ENCODE measurements at regions not wholly inside any gene's neighbourhood (a gene's known extent, or its start where the extent isn't known, plus 50 kb on each side); places are given as distances from the start of the nearest gene placed in this dataset.

GRCh38 chr2:225310745-225311144 is 88.8 kb upstream of the NYAP2 start:
- CTCF ChIA-PET = no interaction called here
- Histone ChIP-seq H3K27ac (ENCODE audit: insufficient read depth in 1 of 2, low read depth in 1 of 2, low read length in 2 of 2, poor library complexity in 1 of 2, severe bottlenecking in 2 of 2) (no peak overlapping the region), H3K27me3 (replicated peaks in 2 of 5; ENCODE audit: control insufficient read depth in 4 of 5, insufficient read depth in 5 of 5, low read length in 4 of 5) (peaks cover 0 to 2% (median 0%) of the 10 kb centered on the region in 5 experiments), H3K4me1 (ENCODE audit: control extremely low read depth in 1 of 4, control insufficient read depth in 4 of 4, insufficient read depth in 4 of 4, low read length in 3 of 4) (no peaks in the 10 kb centered on the region), H3K4me3 (ENCODE audit: control insufficient read depth in 1 of 7, extremely low read depth in 1 of 7, insufficient read depth in 4 of 7, low read depth in 2 of 7, low read length in 6 of 7) (no peak overlapping the region), H3K36me3 (ENCODE audit: control insufficient read depth in 4 of 4, insufficient read depth in 4 of 4, low read length in 3 of 4) (no peaks in the 10 kb centered on the region), H3K9me3 (ENCODE audit: control extremely low read depth in 1 of 5, control insufficient read depth in 4 of 5, insufficient read depth in 2 of 5, low read depth in 1 of 5, low read length in 4 of 5) (no peaks in the 10 kb centered on the region)
- POLR2A ChIA-PET = no interaction called here
- DNase-seq = no peak

- DNase-seq = no peak
- peaks cover 0 to 2% (median 0%) of the 10 kb centered on the region in 5 experiments for H3K27me3 ChIP-seq (replicated peaks in 2 of 5; ENCODE audit: control insufficient read depth in 4 of 5, insufficient read depth in 5 of 5, low read length in 4 of 5)
- H3K27ac ChIP-seq (ENCODE audit: insufficient read depth in 1 of 2, low read depth in 1 of 2, low read length in 2 of 2, poor library complexity in 1 of 2, severe bottlenecking in 2 of 2) = no peak overlapping the region
- no peaks in the 10 kb centered on the region for H3K36me3 ChIP-seq (ENCODE audit: control insufficient read depth in 4 of 4, insufficient read depth in 4 of 4, low read length in 3 of 4)
- no peaks in the 10 kb centered on the region for H3K4me1 ChIP-seq (ENCODE audit: control extremely low read depth in 1 of 4, control insufficient read depth in 4 of 4, insufficient read depth in 4 of 4, low read length in 3 of 4)
- no peak overlapping the region for H3K4me3 ChIP-seq (ENCODE audit: control insufficient read depth in 1 of 7, extremely low read depth in 1 of 7, insufficient read depth in 4 of 7, low read depth in 2 of 7, low read length in 6 of 7)
- H3K9me3 ChIP-seq (ENCODE audit: control extremely low read depth in 1 of 5, control insufficient read depth in 4 of 5, insufficient read depth in 2 of 5, low read depth in 1 of 5, low read length in 4 of 5) = no peaks in the 10 kb centered on the region
- CTCF ChIA-PET = no interaction called here
- POLR2A ChIA-PET = no interaction called here
Measured at GRCh38 chr2:225309516-225309915, 90.0 kb upstream of the NYAP2 start.

- ChIA-PET POLR2A (no interaction called here), CTCF (no interaction called here)
- Histone ChIP-seq H3K4me1 (ENCODE audit: control extremely low read depth in 1 of 4, control insufficient read depth in 4 of 4, insufficient read depth in 4 of 4, low read length in 3 of 4) (no peaks in the 10 kb centered on the region), H3K27ac (ENCODE audit: insufficient read depth in 1 of 2, low read depth in 1 of 2, low read length in 2 of 2, poor library complexity in 1 of 2, severe bottlenecking in 2 of 2) (no peak overlapping the region), H3K9me3 (ENCODE audit: control extremely low read depth in 1 of 5, control insufficient read depth in 4 of 5, insufficient read depth in 2 of 5, low read depth in 1 of 5, low read length in 4 of 5) (peaks cover 0 to 7% (median 0%) of the 10 kb centered on the region in 5 experiments), H3K4me3 (ENCODE audit: control insufficient read depth in 1 of 7, extremely low read depth in 1 of 7, insufficient read depth in 4 of 7, low read depth in 2 of 7, low read length in 6 of 7) (no peak overlapping the region), H3K36me3 (ENCODE audit: control insufficient read depth in 4 of 4, insufficient read depth in 4 of 4, low read length in 3 of 4) (no peaks in the 10 kb centered on the region), H3K27me3 (replicated peaks in 2 of 5; ENCODE audit: control insufficient read depth in 4 of 5, insufficient read depth in 5 of 5, low read length in 4 of 5) (no peaks in the 10 kb centered on the region)
- DNase-seq = no peak
- WGBS (ENCODE audit: insufficient coverage) = no CpG with 5 or more reads among the region's 2 CpGs
Measured at GRCh38 chr2:225296951-225297350, 102.6 kb upstream of the NYAP2 start.

- H3K36me3 ChIP-seq (ENCODE audit: control insufficient read depth in 4 of 4, insufficient read depth in 4 of 4, low read length in 3 of 4) = no peaks in the 10 kb centered on the region
- no peak for DNase-seq
- WGBS (ENCODE audit: insufficient coverage) = no CpG with 5 or more reads among the region's 3 CpGs
- no peaks in the 10 kb centered on the region for H3K9me3 ChIP-seq (ENCODE audit: control extremely low read depth in 1 of 5, control insufficient read depth in 4 of 5, insufficient read depth in 2 of 5, low read depth in 1 of 5, low read length in 4 of 5)
- no peaks in the 10 kb centered on the region for H3K27me3 ChIP-seq (replicated peaks in 2 of 5; ENCODE audit: control insufficient read depth in 4 of 5, insufficient read depth in 5 of 5, low read length in 4 of 5)
- no peak overlapping the region for H3K4me3 ChIP-seq (ENCODE audit: control insufficient read depth in 1 of 7, extremely low read depth in 1 of 7, insufficient read depth in 4 of 7, low read depth in 2 of 7, low read length in 6 of 7)
- ChIA-PET CTCF (interaction anchor here (0.6 to 1.3 kb wide), 2 partner anchors 10 to 12 kb away, joined by 3 to 4 read pairs; no protein-coding TSS in a partner anchor), POLR2A (interaction anchor here (1.2 kb wide), 1 partner anchor 60 kb away, joined by 3 read pairs; no protein-coding TSS in a partner anchor)
- no peak overlapping the region for H3K27ac ChIP-seq (ENCODE audit: insufficient read depth in 1 of 2, low read depth in 1 of 2, low read length in 2 of 2, poor library complexity in 1 of 2, severe bottlenecking in 2 of 2)
- no peaks in the 10 kb centered on the region for H3K4me1 ChIP-seq (ENCODE audit: control extremely low read depth in 1 of 4, control insufficient read depth in 4 of 4, insufficient read depth in 4 of 4, low read length in 3 of 4)
Measured at GRCh38 chr2:225295102-225295501, 104.4 kb upstream of the NYAP2 start.

- no peaks in the 10 kb centered on the region for H3K4me1 ChIP-seq (ENCODE audit: control extremely low read depth in 1 of 4, control insufficient read depth in 4 of 4, insufficient read depth in 4 of 4, low read length in 3 of 4)
- H3K4me3 ChIP-seq (ENCODE audit: control insufficient read depth in 1 of 7, extremely low read depth in 1 of 7, insufficient read depth in 4 of 7, low read depth in 2 of 7, low read length in 6 of 7) = no peak overlapping the region
- ChIA-PET CTCF (no interaction called here), POLR2A (no interaction called here)
- H3K36me3 ChIP-seq (ENCODE audit: control insufficient read depth in 4 of 4, insufficient read depth in 4 of 4, low read length in 3 of 4) = no peaks in the 10 kb centered on the region
- no peaks in the 10 kb centered on the region for H3K9me3 ChIP-seq (ENCODE audit: control extremely low read depth in 1 of 5, control insufficient read depth in 4 of 5, insufficient read depth in 2 of 5, low read depth in 1 of 5, low read length in 4 of 5)
- peaks cover 0 to 2% (median 0%) of the 10 kb centered on the region in 5 experiments for H3K27me3 ChIP-seq (replicated peaks in 2 of 5; ENCODE audit: control insufficient read depth in 4 of 5, insufficient read depth in 5 of 5, low read length in 4 of 5)
- 89% methylated on average over 5 of the region's 7 CpGs for WGBS (ENCODE audit: insufficient coverage)
- no peak for DNase-seq
- H3K27ac ChIP-seq (ENCODE audit: insufficient read depth in 1 of 2, low read depth in 1 of 2, low read length in 2 of 2, poor library complexity in 1 of 2, severe bottlenecking in 2 of 2) = no peak overlapping the region
Measured at GRCh38 chr2:225293638-225294037, 105.9 kb upstream of the NYAP2 start.

GRCh38 chr2:225290757-225291400 is 108.6 kb upstream of the NYAP2 start:
- H3K36me3 ChIP-seq (ENCODE audit: control insufficient read depth in 4 of 4, insufficient read depth in 4 of 4, low read length in 3 of 4) = no peaks in the 10 kb centered on the region
- no peak overlapping the region for H3K4me3 ChIP-seq (ENCODE audit: control insufficient read depth in 1 of 7, extremely low read depth in 1 of 7, insufficient read depth in 4 of 7, low read depth in 2 of 7, low read length in 6 of 7)
- ChIA-PET POLR2A (no interaction called here), CTCF (no interaction called here)
- no peaks in the 10 kb centered on the region for H3K9me3 ChIP-seq (ENCODE audit: control extremely low read depth in 1 of 5, control insufficient read depth in 4 of 5, insufficient read depth in 2 of 5, low read depth in 1 of 5, low read length in 4 of 5)
- 87% methylated on average over 7 of the region's 8 CpGs for WGBS (ENCODE audit: insufficient coverage)
- H3K4me1 ChIP-seq (ENCODE audit: control extremely low read depth in 1 of 4, control insufficient read depth in 4 of 4, insufficient read depth in 4 of 4, low read length in 3 of 4) = no peaks in the 10 kb centered on the region
- no peak overlapping the region for H3K27ac ChIP-seq (ENCODE audit: insufficient read depth in 1 of 2, low read depth in 1 of 2, low read length in 2 of 2, poor library complexity in 1 of 2, severe bottlenecking in 2 of 2)
- no peak for DNase-seq
- peaks cover 0 to 2% (median 0%) of the 10 kb centered on the region in 5 experiments for H3K27me3 ChIP-seq (replicated peaks in 2 of 5; ENCODE audit: control insufficient read depth in 4 of 5, insufficient read depth in 5 of 5, low read length in 4 of 5)

- ChIA-PET POLR2A (no interaction called here), CTCF (no interaction called here)
- Histone ChIP-seq H3K36me3 (ENCODE audit: control insufficient read depth in 4 of 4, insufficient read depth in 4 of 4, low read length in 3 of 4) (no peaks in the 10 kb centered on the region), H3K27me3 (replicated peaks in 2 of 5; ENCODE audit: control insufficient read depth in 4 of 5, insufficient read depth in 5 of 5, low read length in 4 of 5) (peaks cover 0 to 2% (median 0%) of the 10 kb centered on the region in 5 experiments), H3K27ac (ENCODE audit: insufficient read depth in 1 of 2, low read depth in 1 of 2, low read length in 2 of 2, poor library complexity in 1 of 2, severe bottlenecking in 2 of 2) (no peak overlapping the region), H3K4me3 (ENCODE audit: control insufficient read depth in 1 of 7, extremely low read depth in 1 of 7, insufficient read depth in 4 of 7, low read depth in 2 of 7, low read length in 6 of 7) (no peak overlapping the region), H3K4me1 (ENCODE audit: control extremely low read depth in 1 of 4, control insufficient read depth in 4 of 4, insufficient read depth in 4 of 4, low read length in 3 of 4) (no peaks in the 10 kb centered on the region), H3K9me3 (ENCODE audit: control extremely low read depth in 1 of 5, control insufficient read depth in 4 of 5, insufficient read depth in 2 of 5, low read depth in 1 of 5, low read length in 4 of 5) (no peaks in the 10 kb centered on the region)
- DNase-seq = no peak
- 100% methylated on average over 1 of the region's 2 CpGs for WGBS (ENCODE audit: insufficient coverage)
Measured at GRCh38 chr2:225289659-225290058, 109.9 kb upstream of the NYAP2 start.
